Medulla oblongata (tissue), 1 donor: ENCODE measurements at regions not wholly inside any gene's neighbourhood (a gene's known extent, or its start where the extent isn't known, plus 50 kb on each side); places are given as distances from the start of the nearest gene placed in this dataset.
A peak's percentile ranks its signal among the peaks of the same experiment; 100 is the strongest.

Experiments
- DNase-seq: peaks from one replicate; pipeline ENCODE4 v3.0.0-alpha.2; 2015; ENCODE audit errors: extremely low spot score

- DNase-seq: no peak
These were observed 450.6 kb downstream of the C4orf33 start for GRCh38 chr4:129546531-129546930.

- no peak for DNase-seq
These were observed 454.4 kb downstream of the C4orf33 start for GRCh38 chr4:129550281-129550785.

GRCh38 chr4:129561280-129561679 lies 465.3 kb downstream of the C4orf33 start:
- DNase-seq: no peak

GRCh38 chr4:129561886-129562671 lies 466.1 kb downstream of the C4orf33 start:
- no peak for DNase-seq

- DNase-seq: no peak
These were observed 469.3 kb downstream of the C4orf33 start for GRCh38 chr4:129565214-129565613.

GRCh38 chr4:129570326-129570725 lies 474.4 kb downstream of the C4orf33 start:
- DNase-seq: no peak

- DNase-seq: no peak
These were observed 482.4 kb downstream of the C4orf33 start for GRCh38 chr4:129578336-129578735.

GRCh38 chr4:129581305-129581704 lies 485.4 kb downstream of the C4orf33 start:
- DNase-seq: no peak

GRCh38 chr4:129583868-129584267 lies 487.9 kb downstream of the C4orf33 start:
- DNase-seq: no peak

- DNase-seq: no peak
These were observed 502.6 kb downstream of the C4orf33 start for GRCh38 chr4:129598582-129598981.

- DNase-seq: no peak
These were observed 504.9 kb downstream of the C4orf33 start for GRCh38 chr4:129600898-129601297.

GRCh38 chr4:129602447-129602846 lies 506.5 kb downstream of the C4orf33 start:
- DNase-seq: no peak

GRCh38 chr4:129603241-129603931 lies 507.4 kb downstream of the C4orf33 start:
- DNase-seq: no peak

- DNase-seq: no peak
These were observed 508.8 kb downstream of the C4orf33 start for GRCh38 chr4:129604632-129605255.

- DNase-seq: no peak
These were observed 518.7 kb downstream of the C4orf33 start for GRCh38 chr4:129614611-129615010.

- DNase-seq: no peak
These were observed 526.6 kb downstream of the C4orf33 start for GRCh38 chr4:129622566-129622965.

- DNase-seq: no peak
These were observed 527.4 kb downstream of the C4orf33 start for GRCh38 chr4:129623233-129623875.

GRCh38 chr4:129641179-129641578 lies 545.2 kb downstream of the C4orf33 start:
- DNase-seq: peak; percentile 74

GRCh38 chr4:129645461-129645860 lies 549.5 kb downstream of the C4orf33 start:
- no peak for DNase-seq

- no peak for DNase-seq
These were observed 572.1 kb downstream of the C4orf33 start for GRCh38 chr4:129668092-129668491.

GRCh38 chr4:129672941-129673340 lies 577.0 kb downstream of the C4orf33 start:
- DNase-seq: no peak

GRCh38 chr4:129675036-129675435 lies 579.1 kb downstream of the C4orf33 start:
- DNase-seq: no peak
